ENCODE measurements at regions not wholly inside any gene's neighbourhood (a gene's known extent, or its start where the extent isn't known, plus 50 kb on each side); places are given as distances from the start of the nearest gene placed in this dataset.

GRCh38 chr1:104468282-104468681 is 718.6 kb downstream of the AMY1C start:
- TF ChIP-seq EZH2 (optimal IDR thresholded peaks at IDR 0.05; ENCODE audit: low read depth, low read length) = no peak
- no peak for TF ChIP-seq CTCF (IDR thresholded peaks at IDR 0.05; ENCODE audit: low read length)
- no peak for TF ChIP-seq EZH2phosphoT487 (IDR thresholded peaks at IDR 0.05; ENCODE audit: low read length)

Data from MM.1S (cell line).